C4-2B (cell line): ENCODE measurements at regions not wholly inside any gene's neighbourhood (a gene's known extent, or its start where the extent isn't known, plus 50 kb on each side); places are given as distances from the start of the nearest gene placed in this dataset.

Experiments
- CTCF ChIP-seq: fragments of 450-650 bp; conservative IDR thresholded peaks from 2 replicates; pipeline ENCODE4 v1.5.1; 2017; ENCODE audit warnings: mild to moderate bottlenecking
- ZFX ChIP-seq: fragments of 450-650 bp; IDR thresholded peaks from 2 replicates; pipeline ENCODE4 v1.6.1; 2017

GRCh38 chr2:193011870-193012269, 817.1 kb upstream of the TMEFF2 start:
- no peak for TF ChIP-seq CTCF
- no peak for TF ChIP-seq ZFX
